H1 (cell line): ENCODE measurements at regions not wholly inside any gene's neighbourhood (a gene's known extent, or its start where the extent isn't known, plus 50 kb on each side); places are given as distances from the start of the nearest gene placed in this dataset.

Experiments used
- CTCF ChIA-PET: fragments of 300-600 bp; sonication (Branson Sonifier 250); formaldehyde crosslinking; loops from one replicate; lab custom pipeline; 2021; ENCODE audit not compliant: partially characterized antibody; lab: Charles Lee
- POLR2A ChIA-PET: fragments of 300-600 bp; sonication (Branson Sonifier 250); formaldehyde crosslinking; loops from one replicate; lab custom pipeline; 2021; ENCODE audit warnings: inconsistent platforms; ENCODE audit not compliant: partially characterized antibody; lab: Charles Lee
- DNase-seq, 2 experiments: peaks; one replicate each; pipeline versions ENCODE4 v3.0.0 to v3.0.0-alpha.2; 2010 to 2022; ENCODE audit warnings: low spot score in 2 of 2, low read depth in 1 of 2, mixed read lengths in 1 of 2
- FAIRE-seq: peaks from 2 replicates; lab custom pipeline; 2011; peaks lifted over from hg19 to GRCh38; lab: Jason Lieb, UNC
- H2AFZ ChIP-seq: 2 replicates; pipeline ENCODE4 v1.8.1; 2012; ENCODE audit warnings: low read length, inconsistent platforms
- H2AK5ac ChIP-seq: 2 replicates; pipeline ENCODE4 v1.6.1; 2013; ENCODE audit warnings: low read depth, low read length
- H2BK120ac ChIP-seq: replicated peaks from 2 replicates; pipeline ENCODE3; 2013; ENCODE audit warnings: low read depth, low read length, inconsistent platforms
- H2BK12ac ChIP-seq: 2 replicates; pipeline ENCODE4 v1.6.1; 2013; ENCODE audit warnings: low read depth, low read length
- H2BK15ac ChIP-seq: 2 replicates; pipeline ENCODE4 v1.6.1; 2013; ENCODE audit warnings: low read length
- H2BK20ac ChIP-seq: 2 replicates; pipeline ENCODE4 v1.6.1; 2013; ENCODE audit warnings: low read length
- H2BK5ac ChIP-seq: 2 replicates; pipeline ENCODE4 v1.6.1; 2013; ENCODE audit warnings: low read depth, low read length
- H3K14ac ChIP-seq: 2 replicates; pipeline ENCODE4 v1.6.1; 2013; ENCODE audit warnings: inconsistent platforms; ENCODE audit not compliant: insufficient read length
- H3K18ac ChIP-seq: 2 replicates; pipeline ENCODE4 v1.6.1; 2013; ENCODE audit warnings: low read length; ENCODE audit errors: extremely low read depth
- H3K23ac ChIP-seq: 2 replicates; pipeline ENCODE4 v1.6.1; 2013; ENCODE audit warnings: inconsistent platforms; ENCODE audit not compliant: insufficient read length
- H3K23me2 ChIP-seq: 2 replicates; pipeline ENCODE4 v1.6.1; 2013; ENCODE audit warnings: low read depth, low read length
- H3K27ac ChIP-seq: 2 replicates; pipeline ENCODE4 v1.6.1; 2011; ENCODE audit warnings: low read depth, low read length, inconsistent platforms
- H3K27me3 ChIP-seq, 4 experiments: replicated peaks in 1 of 4; 1 replicate in 1 of 4; 2 replicates in 3 of 4; pipeline versions ENCODE4 v1.6.1 to v1.8.1; 2011 to 2013; ENCODE audit warnings: low read length in 3 of 4, mild to moderate bottlenecking in 3 of 4, inconsistent platforms in 2 of 4, mixed read lengths in 2 of 4, moderate library complexity in 1 of 4; ENCODE audit not compliant: control insufficient read depth in 3 of 4, insufficient read depth in 3 of 4; ENCODE audit errors: extremely low read depth in 1 of 4
- H3K36me3 ChIP-seq, 4 experiments: 2 replicates each; pipeline versions ENCODE4 v1.6.1 to v1.8.1; 2011 to 2013; ENCODE audit warnings: mild to moderate bottlenecking in 4 of 4, low read length in 3 of 4, moderate library complexity in 2 of 4, control low read depth in 1 of 4, inconsistent platforms in 1 of 4; ENCODE audit not compliant: insufficient read depth in 4 of 4, control insufficient read depth in 2 of 4
- H3K4ac ChIP-seq: replicated peaks from 2 replicates; pipeline ENCODE3; 2013; ENCODE audit warnings: low read length, low read depth, mixed read lengths, inconsistent platforms; ENCODE audit not compliant: insufficient read length
- H3K4me1 ChIP-seq, 4 experiments: replicated peaks in 1 of 4; 1 replicate in 1 of 4; 2 replicates in 3 of 4; pipeline versions ENCODE4 v1.6.1 to v1.8.1; 2011 to 2013; ENCODE audit warnings: low read length in 3 of 4, inconsistent platforms in 2 of 4, mixed read lengths in 1 of 4; ENCODE audit not compliant: insufficient read depth in 4 of 4, control insufficient read depth in 3 of 4
- H3K4me2 ChIP-seq, 2 experiments: 2 replicates each; pipeline versions ENCODE4 v1.6.1 to v1.8.1; 2011 to 2013; ENCODE audit warnings: low read depth in 2 of 2, low read length in 2 of 2, control low read depth in 1 of 2, inconsistent platforms in 1 of 2, mild to moderate bottlenecking in 1 of 2; ENCODE audit not compliant: insufficient read depth in 1 of 2
- H3K4me3 ChIP-seq, 4 experiments: fragments of 200-600, 300-600 bp in 1 of 4; sonication (generic), shearing (Covaris generic), sonication (Bioruptor Twin) in 1 of 4; 2 replicates each; pipeline versions ENCODE4 v1.5.1 to v1.8.1; 2011 to 2016; ENCODE audit warnings: low read length in 4 of 4, low read depth in 3 of 4, control low read depth in 2 of 4, inconsistent platforms in 2 of 4, mild to moderate bottlenecking in 2 of 4, mixed read lengths in 1 of 4, moderate library complexity in 1 of 4; ENCODE audit not compliant: insufficient read depth in 2 of 4; ENCODE audit errors: extremely low read depth in 1 of 4
- H3K56ac ChIP-seq: replicated peaks from 2 replicates; pipeline ENCODE3; 2013; ENCODE audit warnings: low read depth, mild to moderate bottlenecking, mixed read lengths, low read length, inconsistent platforms; ENCODE audit not compliant: insufficient read length
- H3K79me1 ChIP-seq: 2 replicates; pipeline ENCODE4 v1.6.1; 2013; ENCODE audit warnings: low read depth, low read length, control low read depth
- H3K79me2 ChIP-seq, 2 experiments: 2 replicates each; pipeline versions ENCODE4 v1.6.1 to v1.8.1; 2012 to 2013; ENCODE audit warnings: low read length in 2 of 2, mild to moderate bottlenecking in 2 of 2, inconsistent platforms in 1 of 2; ENCODE audit not compliant: insufficient read depth in 2 of 2, control insufficient read depth in 1 of 2
- H3K9ac ChIP-seq, 4 experiments: replicated peaks in 1 of 4; 1 replicate in 1 of 4; 2 replicates in 3 of 4; pipeline versions ENCODE4 v1.6.1 to v1.8.1; 2011 to 2013; ENCODE audit warnings: low read depth in 3 of 4, low read length in 3 of 4, control low read depth in 2 of 4, mild to moderate bottlenecking in 2 of 4, moderate library complexity in 2 of 4, inconsistent platforms in 1 of 4; ENCODE audit errors: extremely low read depth in 1 of 4
- H3K9me3 ChIP-seq, 2 experiments: 2 replicates each; pipeline versions ENCODE4 v1.6.1 to v1.8.1; 2012 to 2013; ENCODE audit warnings: mild to moderate bottlenecking in 2 of 2, moderate library complexity in 2 of 2, control low read depth in 1 of 2, inconsistent platforms in 1 of 2, low read depth in 1 of 2, low read length in 1 of 2, mixed read lengths in 1 of 2; ENCODE audit not compliant: insufficient read depth in 2 of 2
- H4K20me1 ChIP-seq, 2 experiments: replicated peaks in 1 of 2; 2 replicates each; pipeline versions ENCODE3 to v1.8.1; 2011 to 2013; ENCODE audit warnings: inconsistent platforms in 2 of 2, low read length in 2 of 2, mild to moderate bottlenecking in 1 of 2; ENCODE audit not compliant: insufficient read depth in 2 of 2, control insufficient read depth in 1 of 2
- H4K5ac ChIP-seq: 2 replicates; pipeline ENCODE4 v1.6.1; 2013; ENCODE audit warnings: low read length, low read depth, mixed read lengths, inconsistent platforms; ENCODE audit not compliant: insufficient read length
- H4K8ac ChIP-seq: 2 replicates; pipeline ENCODE4 v1.8.0; 2013; ENCODE audit warnings: mild to moderate bottlenecking, moderate library complexity, low read length, inconsistent platforms; ENCODE audit not compliant: insufficient read depth; ENCODE audit errors: extremely low read depth
- H4K91ac ChIP-seq: replicated peaks from 2 replicates; pipeline ENCODE3; 2013; ENCODE audit warnings: low read length, mixed read lengths, inconsistent platforms; ENCODE audit not compliant: insufficient read length
- BRCA1 ChIP-seq: IDR thresholded peaks from 2 replicates; pipeline ENCODE4 v1.6.1; 2012; ENCODE audit warnings: low read depth, low read length, improper control_type of control experiment
- CBX5 ChIP-seq: fragments of 300-800, 300-1000 bp; sonication (generic); IDR thresholded peaks from 2 replicates; pipeline ENCODE4 v1.7.1; 2016; ENCODE audit warnings: antibody characterized with exemption, low read length, low read depth
- CHD1 ChIP-seq: IDR thresholded peaks from 2 replicates; pipeline ENCODE4 v1.6.1; 2012; ENCODE audit warnings: low read depth, low read length, improper control_type of control experiment
- CREB1 ChIP-seq: IDR thresholded peaks from 2 replicates; pipeline ENCODE4 v1.6.1; 2012; ENCODE audit warnings: inconsistent platforms
- EGR1 ChIP-seq: IDR thresholded peaks from 2 replicates; pipeline ENCODE4 v1.6.1; 2011; ENCODE audit warnings: low read depth, low read length, borderline replicate concordance
- GABPA ChIP-seq: IDR thresholded peaks from 2 replicates; pipeline ENCODE4 v1.6.1; 2011; ENCODE audit warnings: mild to moderate bottlenecking, low read length, moderate library complexity, borderline replicate concordance; ENCODE audit not compliant: insufficient read depth
- HDAC6 ChIP-seq: IDR thresholded peaks from one replicate; pipeline ENCODE4 v1.7.1; 2012; ENCODE audit warnings: low read depth, mild to moderate bottlenecking, inconsistent platforms, low read length, moderate library complexity
- KDM1A ChIP-seq: fragments of 200-600, 300-600 bp; sonication (generic); IDR thresholded peaks from 2 replicates; pipeline ENCODE4 v1.7.1; 2016; ENCODE audit warnings: mild to moderate bottlenecking, low read length, borderline replicate concordance
- NRF1 ChIP-seq: IDR thresholded peaks from 2 replicates; pipeline ENCODE4 v1.6.1; 2011; ENCODE audit warnings: mild to moderate bottlenecking, low read depth, low read length, improper control_type of control experiment
- SAP30 ChIP-seq: fragments of 300-600 bp; sonication (generic); IDR thresholded peaks from 2 replicates; pipeline ENCODE4 v1.7.1; 2012; ENCODE audit warnings: low read length, moderate library complexity, mild to moderate bottlenecking, inconsistent platforms; ENCODE audit not compliant: insufficient read depth, insufficient replicate concordance
- SIRT6 ChIP-seq: IDR thresholded peaks from one replicate; pipeline ENCODE4 v1.7.1; 2012; ENCODE audit warnings: low read length, inconsistent platforms
- SP1 ChIP-seq: IDR thresholded peaks from 2 replicates; pipeline ENCODE4 v1.6.1; 2011; ENCODE audit warnings: low read depth, low read length
- SRF ChIP-seq: IDR thresholded peaks from 2 replicates; pipeline ENCODE4 v1.6.1; 2011; ENCODE audit warnings: mild to moderate bottlenecking, low read depth, low read length, moderate library complexity
- TEAD4 ChIP-seq: IDR thresholded peaks from 2 replicates; pipeline ENCODE4 v1.6.1; 2012; ENCODE audit warnings: low read depth, low read length, inconsistent platforms, mixed read lengths
- YY1 ChIP-seq: IDR thresholded peaks from 2 replicates; pipeline ENCODE4 v1.6.1; 2011; ENCODE audit warnings: low read depth, mild to moderate bottlenecking, low read length
- WGBS, 2 experiments: shearing (Covaris generic) in 1 of 2; methylation state at CpG; one replicate each; pipeline versions ENCODE4 v1.1.6 to v1.1.7; 2013 to 2015; ENCODE audit warnings: low lambda C conversion rate in 2 of 2, mixed read lengths in 2 of 2, inconsistent platforms in 1 of 2, low coverage in 1 of 2, missing lambda C conversion rate in 1 of 2; ENCODE audit not compliant: insufficient replicate concordance in 2 of 2, insufficient coverage in 1 of 2, insufficient read length in 1 of 2; ENCODE audit errors: extremely low coverage in 1 of 2, missing lambda C conversion rate in 1 of 2; 5-methylcytosine and 5-hydroxymethylcytosine counted together
- TF ChIP-seq, protein P1 (sequence below): IDR thresholded peaks from 2 replicates; pipeline ENCODE4 v1.6.1; 2012; ENCODE audit warnings: inconsistent platforms

DNA sequence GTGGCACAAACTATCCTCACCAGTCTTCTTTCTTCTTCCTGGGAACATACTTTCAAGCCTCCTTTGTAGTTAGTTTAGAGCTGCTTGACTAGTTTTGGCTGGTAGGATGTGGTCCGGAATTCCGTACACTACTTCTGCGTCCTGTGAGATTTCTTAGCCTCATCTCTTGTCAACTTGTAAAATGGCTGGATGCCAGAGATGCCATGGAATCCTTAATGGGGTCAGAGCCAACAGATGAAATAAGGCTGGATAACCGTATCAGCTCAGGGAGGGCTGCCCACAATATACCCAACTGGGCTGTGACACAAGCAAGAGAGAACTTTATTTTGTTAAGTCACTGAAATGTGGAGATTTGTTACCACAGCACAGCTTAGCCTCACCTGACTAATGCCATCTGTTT, 466.9 kb upstream of the MDFIC2 start:
- no peaks in the 10 kb centered on the region for H3K79me1 ChIP-seq
- no peaks in the 10 kb centered on the region for H3K4me1 ChIP-seq
- ChIA-PET CTCF (no interaction called here), POLR2A (no interaction called here)
- H2AK5ac ChIP-seq: no peak overlapping the region
- H4K8ac ChIP-seq: no peak overlapping the region
- H2BK5ac ChIP-seq: no peak overlapping the region
- DNase-seq (no peak), FAIRE-seq (no peak)
- H3K56ac ChIP-seq: no peak overlapping the region
- H3K23ac ChIP-seq: no peak overlapping the region
- no peak overlapping the region for H2BK120ac ChIP-seq
- H2AFZ ChIP-seq: no peak overlapping the region
- H3K4me2 ChIP-seq: no peak overlapping the region
- no peak overlapping the region for H3K4me3 ChIP-seq
- no peak overlapping the region for H3K18ac ChIP-seq
- H3K4ac ChIP-seq: no peak overlapping the region
- H2BK12ac ChIP-seq: no peak overlapping the region
- no peaks in the 10 kb centered on the region for H4K20me1 ChIP-seq
- no peaks in the 10 kb centered on the region for H3K23me2 ChIP-seq
- H4K5ac ChIP-seq: no peak overlapping the region
- H2BK20ac ChIP-seq: no peak overlapping the region
- no peak overlapping the region for H2BK15ac ChIP-seq
- WGBS, 2 experiments: 92% methylated on average over 4 of the region's 4 CpGs; no CpG with 5 or more reads in 1 of the 2 experiments
- no peak overlapping the region for H3K14ac ChIP-seq
- no peaks in the 10 kb centered on the region for H3K27me3 ChIP-seq
- no peak overlapping the region for H4K91ac ChIP-seq
- H3K9ac ChIP-seq: no peak overlapping the region
- H3K9me3 ChIP-seq: no peaks in the 10 kb centered on the region
- H3K79me2 ChIP-seq: no peaks in the 10 kb centered on the region
- H3K36me3 ChIP-seq: no peaks in the 10 kb centered on the region
- no peak overlapping the region for H3K27ac ChIP-seq
- TF ChIP-seq SIRT6: no peak
- TF ChIP-seq CREB1: no peak
- no peak for TF ChIP-seq SRF
- no peak for TF ChIP-seq CBX5
- TF ChIP-seq BRCA1: no peak
- no peak for TF ChIP-seq EGR1
- TF ChIP-seq KDM1A: no peak
- no peak for TF ChIP-seq TEAD4
- TF ChIP-seq YY1: no peak
- TF ChIP-seq SP1: no peak
- TF ChIP-seq HDAC6: no peak
- no peak for TF ChIP-seq SAP30
- TF ChIP-seq, protein P1, sequence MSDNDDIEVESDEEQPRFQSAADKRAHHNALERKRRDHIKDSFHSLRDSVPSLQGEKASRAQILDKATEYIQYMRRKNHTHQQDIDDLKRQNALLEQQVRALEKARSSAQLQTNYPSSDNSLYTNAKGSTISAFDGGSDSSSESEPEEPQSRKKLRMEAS: no peak
- TF ChIP-seq GABPA: no peak
- TF ChIP-seq NRF1: no peak
- no peak for TF ChIP-seq CHD1
